ENCODE measurements at regions not wholly inside any gene's neighbourhood (a gene's known extent, or its start where the extent isn't known, plus 50 kb on each side); places are given as distances from the start of the nearest gene placed in this dataset.

- TF ChIP-seq CTCF (IDR thresholded peaks at IDR 0.05) (no peak), POLR2A (IDR thresholded peaks at IDR 0.05) (no peak)
Observed at GRCh38 chr11:25453471-25453870, 878.5 kb upstream of the ANO3 start.
